Muscle of back (tissue), 3 donors: ENCODE measurements at regions not wholly inside any gene's neighbourhood (a gene's known extent, or its start where the extent isn't known, plus 50 kb on each side); places are given as distances from the start of the nearest gene placed in this dataset.
"Not testable (repeated sequence)": the region's sequence is repeated elsewhere in the genome, so short reads cannot be mapped to it uniquely, and the experiment has no call there.

Source experiments
- DNase-seq, 3 donors: peaks; one replicate each; pipeline versions ENCODE4 v3.0.0 to v3.0.0-alpha.2; 2013

- DNase-seq, result no peak
Measured at GRCh38 chr5:60488466-60489130, 211.4 kb downstream of the DEPDC1B start.

GRCh38 chr5:60487885-60488442 is 212.0 kb downstream of the DEPDC1B start:
- DNase-seq, result peak in 1 of 3 donors; percentile 43

GRCh38 chr5:60487476-60487875 is 212.5 kb downstream of the DEPDC1B start:
- DNase-seq, result no peak

- DNase-seq, result no peak
Measured at GRCh38 chr5:60485361-60485760, 214.6 kb downstream of the DEPDC1B start.

GRCh38 chr5:60483050-60483449 is 216.9 kb downstream of the DEPDC1B start:
- DNase-seq, result no peak

- DNase-seq, result no peak
Measured at GRCh38 chr5:60482301-60482700, 217.7 kb downstream of the DEPDC1B start.

- DNase-seq, result no peak
Measured at GRCh38 chr5:60479542-60479941, 220.4 kb downstream of the DEPDC1B start.

- DNase-seq, result no peak
Measured at GRCh38 chr5:60477849-60478248, 222.1 kb downstream of the DEPDC1B start.

- no peak for DNase-seq
Measured at GRCh38 chr5:60473654-60474053, 226.3 kb downstream of the DEPDC1B start.

- DNase-seq, result not testable (repeated sequence)
Measured at GRCh38 chr5:60473027-60473426, 226.9 kb downstream of the DEPDC1B start.

GRCh38 chr5:60470881-60471280 is 229.1 kb downstream of the DEPDC1B start:
- no peak for DNase-seq

- no peak for DNase-seq
Measured at GRCh38 chr5:60469286-60469685, 230.7 kb downstream of the DEPDC1B start.

- no peak for DNase-seq
Measured at GRCh38 chr5:60463179-60463868, 236.6 kb downstream of the DEPDC1B start.

GRCh38 chr5:60458666-60459065 is 241.3 kb downstream of the DEPDC1B start:
- no peak for DNase-seq

- peak in 2 of 3 donors; percentile 32 to 53 for DNase-seq
Measured at GRCh38 chr5:60457233-60457632, 242.7 kb downstream of the DEPDC1B start.

GRCh38 chr5:60455589-60455988 is 244.4 kb downstream of the DEPDC1B start:
- no peak for DNase-seq

- not testable (repeated sequence) for DNase-seq
Measured at GRCh38 chr5:60454277-60454676, 245.7 kb downstream of the DEPDC1B start.

- DNase-seq, result no peak
Measured at GRCh38 chr5:60453186-60453976, 246.6 kb downstream of the DEPDC1B start.

GRCh38 chr5:60448600-60448999 is 251.4 kb downstream of the DEPDC1B start:
- no peak for DNase-seq

- DNase-seq, result no peak
Measured at GRCh38 chr5:60447488-60447920, 252.5 kb downstream of the DEPDC1B start.

GRCh38 chr5:60446917-60447316 is 253.0 kb downstream of the DEPDC1B start:
- DNase-seq, result no peak

- DNase-seq, result no peak
Measured at GRCh38 chr5:60445921-60446320, 254.0 kb downstream of the DEPDC1B start.
